Fibroblast of skin of right biceps (primary cell): ENCODE measurements at regions not wholly inside any gene's neighbourhood (a gene's known extent, or its start where the extent isn't known, plus 50 kb on each side); places are given as distances from the start of the nearest gene placed in this dataset.

Experiments
- DNase-seq: peaks from one replicate; pipeline ENCODE4 v3.0.0-alpha.2; 2013

GRCh38 chr21:27581168-27581567 lies 614.3 kb upstream of the ADAMTS5 start:
- peak; percentile 84 for DNase-seq

GRCh38 chr21:27580276-27580675 lies 613.4 kb upstream of the ADAMTS5 start:
- DNase-seq, result peak; percentile 80

GRCh38 chr21:27578741-27579265 lies 611.9 kb upstream of the ADAMTS5 start:
- no peak for DNase-seq

- peak; percentile 93 for DNase-seq
Observed at GRCh38 chr21:27572696-27573095, 605.8 kb upstream of the ADAMTS5 start.

- DNase-seq, result peak; percentile 89
Observed at GRCh38 chr21:27571706-27572105, 604.8 kb upstream of the ADAMTS5 start.

- peak; percentile 95 for DNase-seq
Observed at GRCh38 chr21:27570306-27570868, 603.5 kb upstream of the ADAMTS5 start.

- no peak for DNase-seq
Observed at GRCh38 chr21:27569831-27570230, 602.9 kb upstream of the ADAMTS5 start.

- no peak for DNase-seq
Observed at GRCh38 chr21:27569091-27569490, 602.2 kb upstream of the ADAMTS5 start.

- no peak for DNase-seq
Observed at GRCh38 chr21:27567381-27567780, 600.5 kb upstream of the ADAMTS5 start.

- no peak for DNase-seq
Observed at GRCh38 chr21:27566521-27566920, 599.6 kb upstream of the ADAMTS5 start.

- no peak for DNase-seq
Observed at GRCh38 chr21:27565364-27565763, 598.5 kb upstream of the ADAMTS5 start.

GRCh38 chr21:27564684-27565301 lies 597.9 kb upstream of the ADAMTS5 start:
- DNase-seq, result peak; percentile 64

- DNase-seq, result no peak
Observed at GRCh38 chr21:27562303-27562702, 595.4 kb upstream of the ADAMTS5 start.

- no peak for DNase-seq
Observed at GRCh38 chr21:27561116-27561515, 594.2 kb upstream of the ADAMTS5 start.

GRCh38 chr21:27557356-27557755 lies 590.5 kb upstream of the ADAMTS5 start:
- peak; percentile 67 for DNase-seq

GRCh38 chr21:27555996-27556395 lies 589.1 kb upstream of the ADAMTS5 start:
- DNase-seq, result peak; percentile 79

- DNase-seq, result peak; percentile 33
Observed at GRCh38 chr21:27550287-27550686, 583.4 kb upstream of the ADAMTS5 start.

GRCh38 chr21:27548486-27548885 lies 581.6 kb upstream of the ADAMTS5 start:
- no peak for DNase-seq

GRCh38 chr21:27545754-27546349 lies 579.0 kb upstream of the ADAMTS5 start:
- no peak for DNase-seq

GRCh38 chr21:27542126-27542525 lies 575.2 kb upstream of the ADAMTS5 start:
- DNase-seq, result peak; percentile 30

GRCh38 chr21:27536319-27536718 lies 569.4 kb upstream of the ADAMTS5 start:
- peak; percentile 51 for DNase-seq

- DNase-seq, result no peak
Observed at GRCh38 chr21:27535188-27535587, 568.3 kb upstream of the ADAMTS5 start.

GRCh38 chr21:27534206-27534605 lies 567.3 kb upstream of the ADAMTS5 start:
- DNase-seq, result no peak

- DNase-seq, result peak; percentile 87
Observed at GRCh38 chr21:27532076-27532475, 565.2 kb upstream of the ADAMTS5 start.
